Left ventricle myocardium inferior (tissue), 1 donor: ENCODE measurements at regions not wholly inside any gene's neighbourhood (a gene's known extent, or its start where the extent isn't known, plus 50 kb on each side); places are given as distances from the start of the nearest gene placed in this dataset.

Experiments
- DNase-seq: peaks from one replicate; pipeline ENCODE4 v3.0.0-alpha.2; 2020
- H3K27ac ChIP-seq: fragments of 200-600 bp; replicated peaks from 2 replicates; pipeline ENCODE4 v1.8.0; 2021
- H3K27me3 ChIP-seq: fragments of 200-600 bp; 2 replicates; pipeline ENCODE4 v1.8.0; 2021; ENCODE audit warnings: low read depth
- H3K36me3 ChIP-seq: fragments of 200-600 bp; 2 replicates; pipeline ENCODE4 v1.8.0; 2021
- H3K4me1 ChIP-seq: fragments of 200-600 bp; 2 replicates; pipeline ENCODE4 v1.8.0; 2021
- H3K4me3 ChIP-seq: fragments of 200-600 bp; 2 replicates; pipeline ENCODE4 v1.8.0; 2021; ENCODE audit warnings: mild to moderate bottlenecking, moderate library complexity
- H3K9me3 ChIP-seq: fragments of 200-600 bp; replicated peaks from 2 replicates; pipeline ENCODE4 v1.8.0; 2021
- CTCF ChIP-seq: fragments of 200-600 bp; IDR thresholded peaks from 2 replicates; pipeline ENCODE4 v1.8.0; 2021; ENCODE audit warnings: antibody characterized with exemption, mild to moderate bottlenecking, borderline replicate concordance
- intact Hi-C: fragments of 100-400 bp; cut with micrococcal nuclease; formaldehyde crosslinking; loops from one replicate; pipeline ENCODE4 v1.11.0; 2022
- donor health status: DM: no; HTN: yes; CAD: no; lungs with severe emphysema.

- intact Hi-C loops = no loop called here
- H3K36me3 ChIP-seq = no peaks in the 10 kb centered on the region
Observed at GRCh38 chr2:168363347-168364092, 92.6 kb upstream of the CERS6 start.

GRCh38 chr2:168365094-168365621, 90.9 kb upstream of the CERS6 start:
- H3K36me3 ChIP-seq = no peaks in the 10 kb centered on the region
- TF ChIP-seq CTCF = no peak
- H3K4me3 ChIP-seq = no peak overlapping the region
- no peaks in the 10 kb centered on the region for H3K4me1 ChIP-seq
- DNase-seq = no peak
- no peaks in the 10 kb centered on the region for H3K9me3 ChIP-seq
- no peaks in the 10 kb centered on the region for H3K27me3 ChIP-seq
- no peak overlapping the region for H3K27ac ChIP-seq
- intact Hi-C loops = no loop called here

More at GRCh38 chr2:168363347-168364092, 92.6 kb upstream of the CERS6 start:
- Histone ChIP-seq H3K27ac (no peak overlapping the region), H3K4me3 (no peak overlapping the region), H3K27me3 (no peaks in the 10 kb centered on the region), H3K4me1 (no peaks in the 10 kb centered on the region), H3K9me3 (no peaks in the 10 kb centered on the region)
- TF ChIP-seq CTCF = no peak
- DNase-seq = no peak

GRCh38 chr2:168369031-168369430, 87.0 kb upstream of the CERS6 start:
- peaks cover 16% of the 10 kb centered on the region for H3K9me3 ChIP-seq
- H3K4me3 ChIP-seq = no peak overlapping the region
- H3K27ac ChIP-seq = no peak overlapping the region
- no peaks in the 10 kb centered on the region for H3K4me1 ChIP-seq
- TF ChIP-seq CTCF = no peak
- no peaks in the 10 kb centered on the region for H3K27me3 ChIP-seq
- H3K36me3 ChIP-seq = no peaks in the 10 kb centered on the region
- intact Hi-C loops = no loop called here
- no peak for DNase-seq

GRCh38 chr2:168371273-168372019, 84.6 kb upstream of the CERS6 start:
- Histone ChIP-seq H3K36me3 (no peaks in the 10 kb centered on the region), H3K4me1 (no peaks in the 10 kb centered on the region), H3K27me3 (no peaks in the 10 kb centered on the region), H3K27ac (no peak overlapping the region), H3K9me3 (peaks cover 27% of the 10 kb centered on the region), H3K4me3 (no peak overlapping the region)
- intact Hi-C loops = no loop called here
- TF ChIP-seq CTCF = no peak
- DNase-seq = no peak

GRCh38 chr2:168373468-168373867, 82.6 kb upstream of the CERS6 start:
- intact Hi-C loops = no loop called here
- no peak for TF ChIP-seq CTCF
- Histone ChIP-seq H3K4me3 (no peak overlapping the region), H3K4me1 (no peaks in the 10 kb centered on the region), H3K9me3 (peaks cover 33% of the 10 kb centered on the region), H3K27me3 (no peaks in the 10 kb centered on the region), H3K27ac (no peak overlapping the region), H3K36me3 (no peaks in the 10 kb centered on the region)
- DNase-seq = no peak
